ENCODE measurements at regions not wholly inside any gene's neighbourhood (a gene's known extent, or its start where the extent isn't known, plus 50 kb on each side); places are given as distances from the start of the nearest gene placed in this dataset.

GRCh38 chr17:68196394-68197090, 51.3 kb upstream of the AMZ2 start:
- intact Hi-C loops (cut with DNase I; ENCODE audit: low total_unique reads) = no loop called here
- no peaks in the 10 kb centered on the region for H3K9me3 ChIP-seq
- no peaks in the 10 kb centered on the region for H3K36me3 ChIP-seq
- peak overlapping the region in 4 of 8 donors; percentile 20 to 51 (median 36) for H3K27ac ChIP-seq
- DNase-seq = no peak
- H3K27me3 ChIP-seq (replicated peaks in 1 of 7) = peaks cover 3 to 70% (median 51%) of the 10 kb centered on the region in 7 donors
- peak overlapping the region; percentile 28 to 69 (median 48) for H3K4me3 ChIP-seq
- H3K4me1 ChIP-seq = peaks cover 43 to 63% (median 60%) of the 10 kb centered on the region in 6 donors
- 0 to 2% (median 1%) methylated on average over 26 to 63 of the region's 63 CpGs for WGBS, 5 donors
- TF ChIP-seq POLR2AphosphoS5 (IDR thresholded peaks at IDR 0.05) (no peak), CTCF (IDR thresholded peaks at IDR 0.05 in 8 of 11, conservative IDR thresholded peaks at IDR 0.05 in 3 of 11) (no peak)

- DNase-seq = peak; percentile 85
- TF ChIP-seq POLR2AphosphoS5 (IDR thresholded peaks at IDR 0.05) (peak in 2 of 3 donors; percentile 11 to 54), POLR2A (IDR thresholded peaks at IDR 0.05) (no peak)
- H3K9me3 ChIP-seq = no peaks in the 10 kb centered on the region
- 0 to 4% (median 3%) methylated on average over 21 to 53 of the region's 53 CpGs for WGBS, 5 donors
- peaks cover 3 to 70% (median 51%) of the 10 kb centered on the region in 7 donors for H3K27me3 ChIP-seq (replicated peaks in 1 of 7)
- H3K4me1 ChIP-seq = peaks cover 43 to 64% (median 60%) of the 10 kb centered on the region in 6 donors
- H3K27ac ChIP-seq = peak overlapping the region in 3 of 8 donors; percentile 26 to 51 (median 46)
- no peaks in the 10 kb centered on the region for H3K36me3 ChIP-seq
- peak overlapping the region; percentile 28 to 69 (median 48) for H3K4me3 ChIP-seq
- intact Hi-C loops (cut with DNase I; ENCODE audit: low total_unique reads) = no loop called here
These were observed 50.5 kb upstream of the AMZ2 start for GRCh38 chr17:68197091-68197996.

GRCh38 chr17:68197997-68198930, 49.6 kb upstream of the AMZ2 start:
- Histone ChIP-seq H3K9me3 (no peaks in the 10 kb centered on the region), H3K27me3 (replicated peaks in 1 of 7) (peaks cover 3 to 70% (median 51%) of the 10 kb centered on the region in 7 donors), H3K27ac (peak overlapping the region in 1 of 8 donors; percentile 64), H3K4me1 (peaks cover 43 to 64% (median 60%) of the 10 kb centered on the region in 6 donors), H3K36me3 (no peaks in the 10 kb centered on the region), H3K4me3 (peak overlapping the region; percentile 27 to 69 (median 48))
- no peak for DNase-seq
- intact Hi-C loops (cut with DNase I; ENCODE audit: low total_unique reads) = no loop called here
- WGBS, 5 donors = 9 to 16% (median 11%) methylated on average over 28 to 61 of the region's 61 CpGs
- TF ChIP-seq CTCF (IDR thresholded peaks at IDR 0.05 in 8 of 11, conservative IDR thresholded peaks at IDR 0.05 in 3 of 11) = no peak
- no peak for TF ChIP-seq POLR2A (IDR thresholded peaks at IDR 0.05)
- TF ChIP-seq POLR2AphosphoS5 (IDR thresholded peaks at IDR 0.05) = no peak

All from spleen (tissue), 11 donors.